Spleen (tissue), 7 donors: ENCODE measurements at regions not wholly inside any gene's neighbourhood (a gene's known extent, or its start where the extent isn't known, plus 50 kb on each side); places are given as distances from the start of the nearest gene placed in this dataset.
"Not testable (repeated sequence)": the region's sequence is repeated elsewhere in the genome, so short reads cannot be mapped to it uniquely, and the experiment has no call there.

ENCODE experiments used
- POLR2A ChIP-seq, 3 donors: fragments of 450-650 bp; IDR thresholded peaks; one replicate each; pipeline ENCODE4 v1.5.1; 2017; ENCODE audit warnings: antibody characterized with exemption in 3 of 3, mild to moderate bottlenecking in 1 of 3
- POLR2AphosphoS5 ChIP-seq, 3 donors: sonication (generic); formaldehyde crosslinking; IDR thresholded peaks; one replicate each; pipeline ENCODE4 v1.5.1; 2017; ENCODE audit warnings: antibody characterized with exemption in 3 of 3
- TF ChIP-seq, protein P1 (sequence below), 11 experiments: fragments of 200-600 bp in 7 of 11; fragments of 450-650 bp in 4 of 11; sonication (generic) in 4 of 11; IDR thresholded peaks in 8 of 11; conservative IDR thresholded peaks in 3 of 11; 1 replicate in 7 of 11; 2 replicates in 4 of 11; pipeline versions ENCODE4 v1.4.0 to v1.8.0; 2016 to 2021; ENCODE audit warnings: antibody characterized with exemption in 11 of 11, inconsistent platforms in 4 of 11, mild to moderate bottlenecking in 1 of 11
- donor health status: DM: no; HTN: no; CAD: no; lungs with moderate emphysema.
- donor health status: DM: no; HTN: no; CAD: no.
- donor health status: DM: no; HTN: no; CAD: no.

DNA sequence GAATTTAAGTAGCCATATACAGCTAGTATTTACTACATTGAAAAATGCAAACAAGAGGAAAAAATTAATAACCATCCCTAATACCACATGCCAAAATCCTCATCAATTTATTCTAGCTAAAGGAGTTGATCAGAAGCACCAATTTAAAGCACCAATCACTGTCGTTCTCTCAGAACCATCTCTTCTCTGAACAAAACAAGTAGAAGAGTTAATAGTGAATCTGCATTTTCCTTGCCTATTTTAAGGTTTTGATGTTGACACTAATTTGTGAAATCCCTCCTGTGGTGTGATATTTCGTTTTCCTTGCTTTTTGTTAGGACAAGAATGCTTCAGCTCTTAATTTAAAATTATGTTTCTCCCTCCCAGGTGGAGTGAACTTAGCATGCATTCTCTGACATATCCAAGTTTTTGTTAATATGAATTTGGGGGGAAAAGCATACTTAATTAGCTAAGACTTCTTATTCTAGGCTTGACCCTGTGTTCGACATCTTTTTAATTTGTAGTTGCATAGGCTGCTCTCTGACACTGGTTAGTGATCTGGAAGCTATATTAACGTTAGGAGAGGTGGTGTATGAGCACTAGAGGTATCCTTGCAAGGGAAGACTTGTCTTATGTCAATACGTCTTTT lies 122.0 kb downstream of the ANKRD30BL start:
- TF ChIP-seq, protein P1, sequence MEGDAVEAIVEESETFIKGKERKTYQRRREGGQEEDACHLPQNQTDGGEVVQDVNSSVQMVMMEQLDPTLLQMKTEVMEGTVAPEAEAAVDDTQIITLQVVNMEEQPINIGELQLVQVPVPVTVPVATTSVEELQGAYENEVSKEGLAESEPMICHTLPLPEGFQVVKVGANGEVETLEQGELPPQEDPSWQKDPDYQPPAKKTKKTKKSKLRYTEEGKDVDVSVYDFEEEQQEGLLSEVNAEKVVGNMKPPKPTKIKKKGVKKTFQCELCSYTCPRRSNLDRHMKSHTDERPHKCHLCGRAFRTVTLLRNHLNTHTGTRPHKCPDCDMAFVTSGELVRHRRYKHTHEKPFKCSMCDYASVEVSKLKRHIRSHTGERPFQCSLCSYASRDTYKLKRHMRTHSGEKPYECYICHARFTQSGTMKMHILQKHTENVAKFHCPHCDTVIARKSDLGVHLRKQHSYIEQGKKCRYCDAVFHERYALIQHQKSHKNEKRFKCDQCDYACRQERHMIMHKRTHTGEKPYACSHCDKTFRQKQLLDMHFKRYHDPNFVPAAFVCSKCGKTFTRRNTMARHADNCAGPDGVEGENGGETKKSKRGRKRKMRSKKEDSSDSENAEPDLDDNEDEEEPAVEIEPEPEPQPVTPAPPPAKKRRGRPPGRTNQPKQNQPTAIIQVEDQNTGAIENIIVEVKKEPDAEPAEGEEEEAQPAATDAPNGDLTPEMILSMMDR (IDR thresholded peaks at IDR 0.05 in 8 of 11, conservative IDR thresholded peaks at IDR 0.05 in 3 of 11), result not testable (repeated sequence)
- not testable (repeated sequence) for TF ChIP-seq POLR2AphosphoS5, POLR2A (IDR thresholded peaks at IDR 0.05)
